IMR-90 (cell line): ENCODE measurements at regions not wholly inside any gene's neighbourhood (a gene's known extent, or its start where the extent isn't known, plus 50 kb on each side); places are given as distances from the start of the nearest gene placed in this dataset.

Experiments
- ATAC-seq: fragments of 200-7000 bp; cut with Tn5 transposase; 2 replicates; pipeline ENCODE4 v1.9.1; 2020; ENCODE audit warnings: low read depth, mild to moderate bottlenecking, moderate library complexity
- BruUV-seq: library from RNA; stranded (reverse); fragments of 400-500 nt; replicated peaks from 2 replicates; lab custom pipeline; 2021; lab: Mats Ljungman, UMichigan
- CTCF ChIA-PET: fragments of 300-600 bp; formaldehyde crosslinking; extraction: SDS; loops from one replicate; lab custom pipeline; 2021; ENCODE audit warnings: antibody characterized with exemption; lab: Yijun Ruan, JAX
- POLR2A ChIA-PET: fragments of 300-600 bp; sonication (Branson Sonifier 250); formaldehyde crosslinking; loops from one replicate; lab custom pipeline; 2022; ENCODE audit warnings: antibody characterized with exemption; ENCODE audit not compliant: unreplicated experiment; lab: Charles Lee
- DNase-seq: peaks from one replicate; pipeline ENCODE4 v3.0.0; 2013
- H2AFZ ChIP-seq: replicated peaks from 2 replicates; pipeline ENCODE3; 2013; ENCODE audit warnings: low read length, mild to moderate bottlenecking; ENCODE audit not compliant: poor library complexity
- H2AK5ac ChIP-seq: 2 replicates; pipeline ENCODE4 v1.6.1; 2013; ENCODE audit warnings: low read depth, low read length, inconsistent platforms
- H2AK9ac ChIP-seq: replicated peaks from 2 replicates; pipeline ENCODE3; 2013; ENCODE audit warnings: mild to moderate bottlenecking, low read depth, low read length, moderate library complexity; ENCODE audit not compliant: poor library complexity
- H2BK120ac ChIP-seq: 2 replicates; pipeline ENCODE4 v1.6.1; 2013; ENCODE audit warnings: low read depth, low read length, inconsistent platforms
- H2BK15ac ChIP-seq: 3 replicates; pipeline ENCODE4 v1.6.1; 2013; ENCODE audit warnings: low read depth, low read length, inconsistent platforms
- H2BK20ac ChIP-seq: 2 replicates; pipeline ENCODE4 v1.6.1; 2013; ENCODE audit warnings: low read depth, mild to moderate bottlenecking, inconsistent platforms, low read length, moderate library complexity
- H2BK5ac ChIP-seq: 2 replicates; pipeline ENCODE4 v1.6.1; 2013; ENCODE audit warnings: mild to moderate bottlenecking, low read depth, low read length, inconsistent platforms; ENCODE audit not compliant: poor library complexity, severe bottlenecking
- H3K14ac ChIP-seq: replicated peaks from 2 replicates; pipeline ENCODE4 v1.6.1; 2013; ENCODE audit warnings: low read depth, low read length, inconsistent platforms
- H3K18ac ChIP-seq: 2 replicates; pipeline ENCODE4 v1.6.1; 2013; ENCODE audit warnings: low read depth, low read length, control low read depth
- H3K23ac ChIP-seq: 2 replicates; pipeline ENCODE4 v1.6.1; 2013; ENCODE audit warnings: low read depth, low read length, inconsistent platforms
- H3K27ac ChIP-seq: 2 replicates; pipeline ENCODE4 v1.5.1; 2013; ENCODE audit warnings: mild to moderate bottlenecking, control low read depth, low read length; ENCODE audit not compliant: insufficient read depth
- H3K27me3 ChIP-seq: 2 replicates; pipeline ENCODE4 v1.6.1; 2013; ENCODE audit warnings: low read length; ENCODE audit not compliant: control insufficient read depth, insufficient read depth
- H3K36me3 ChIP-seq: 2 replicates; pipeline ENCODE4 v1.6.1; 2013; ENCODE audit warnings: low read length, mixed read lengths; ENCODE audit not compliant: control insufficient read depth, insufficient read depth
- H3K4ac ChIP-seq: 2 replicates; pipeline ENCODE4 v1.6.1; 2013; ENCODE audit warnings: low read depth, low read length, inconsistent platforms
- H3K4me1 ChIP-seq: 2 replicates; pipeline ENCODE4 v1.6.1; 2013; ENCODE audit warnings: low read length, mixed read lengths; ENCODE audit not compliant: control insufficient read depth, insufficient read depth
- H3K4me2 ChIP-seq: 2 replicates; pipeline ENCODE4 v1.6.1; 2013; ENCODE audit warnings: low read depth, mild to moderate bottlenecking, control low read depth, low read length, moderate library complexity
- H3K4me3 ChIP-seq: 2 replicates; pipeline ENCODE4 v1.5.1; 2013; ENCODE audit warnings: low read depth, mild to moderate bottlenecking, control low read depth, low read length, moderate library complexity; ENCODE audit not compliant: insufficient read depth
- H3K56ac ChIP-seq: 2 replicates; pipeline ENCODE4 v1.6.1; 2013; ENCODE audit warnings: low read length, inconsistent platforms; ENCODE audit not compliant: insufficient read depth; ENCODE audit errors: extremely low read depth
- H3K79me1 ChIP-seq, 2 experiments: 2 replicates each; pipeline ENCODE4 v1.6.1; 2013; ENCODE audit warnings: low read length in 2 of 2, inconsistent platforms in 1 of 2, low read depth in 1 of 2
- H3K9ac ChIP-seq: 2 replicates; pipeline ENCODE4 v1.6.1; 2013; ENCODE audit warnings: low read depth, low read length, control low read depth
- H3K9me1 ChIP-seq: 2 replicates; pipeline ENCODE4 v1.6.1; 2013; ENCODE audit warnings: low read length, inconsistent platforms; ENCODE audit not compliant: insufficient read depth
- H3K9me3 ChIP-seq: 2 replicates; pipeline ENCODE4 v1.6.1; 2013; ENCODE audit warnings: low read length; ENCODE audit not compliant: control insufficient read depth, insufficient read depth
- H4K20me1 ChIP-seq: 2 replicates; pipeline ENCODE4 v1.6.1; 2013; ENCODE audit warnings: low read length, inconsistent platforms; ENCODE audit not compliant: insufficient read depth
- H4K5ac ChIP-seq: 2 replicates; pipeline ENCODE4 v1.6.1; 2013; ENCODE audit warnings: mild to moderate bottlenecking, low read depth, low read length, control low read depth
- H4K8ac ChIP-seq, 2 experiments: 2 replicates each; pipeline ENCODE4 v1.6.1; 2013; ENCODE audit warnings: low read depth in 2 of 2, low read length in 2 of 2, control low read depth in 1 of 2, inconsistent platforms in 1 of 2
- H4K91ac ChIP-seq: 2 replicates; pipeline ENCODE4 v1.6.1; 2013; ENCODE audit warnings: low read depth, low read length, inconsistent platforms; ENCODE audit not compliant: insufficient read depth
- CHD1 ChIP-seq: IDR thresholded peaks from 2 replicates; pipeline ENCODE4 v1.6.1; 2012; ENCODE audit warnings: low read depth, low read length, improper control_type of control experiment
- WGBS, 2 experiments: methylation state at CpG; one replicate each; pipeline versions ENCODE4 v1.1.5 to v1.1.7; 2013; ENCODE audit warnings: missing lambda C conversion rate in 2 of 2; ENCODE audit not compliant: insufficient read length in 1 of 2; ENCODE audit errors: extremely low coverage in 2 of 2; 5-methylcytosine and 5-hydroxymethylcytosine counted together
- dilution Hi-C: fragments of 300-500 bp; cut with HindIII; formaldehyde crosslinking; loops from one replicate; pipeline ENCODE4 v1.14.3; 2018; ENCODE audit warnings: low sequenced_read_pairs; ENCODE audit not compliant: unreplicated experiment
- in situ Hi-C: fragments of 300-500 bp; cut with MboI; formaldehyde crosslinking; loops from 3 replicates; pipeline ENCODE4 v1.14.3; 2019; ENCODE audit warnings: low sequenced_read_pairs, inconsistent platforms, mixed read lengths
- intact Hi-C: fragments of 100-400 bp; cut with micrococcal nuclease; formaldehyde crosslinking; loops from 2 replicates; pipeline ENCODE4 v1.10.0; 2022

- Histone ChIP-seq H3K9ac (no peak overlapping the region), H4K8ac (no peak overlapping the region), H2BK120ac (no peak overlapping the region), H2AFZ (no peak overlapping the region), H3K23ac (no peak overlapping the region), H3K56ac (no peak overlapping the region), H4K5ac (no peak overlapping the region), H3K9me3 (no peaks in the 10 kb centered on the region), H4K91ac (no peak overlapping the region), H3K14ac (no peak overlapping the region), H2BK15ac (no peak overlapping the region), H3K36me3 (no peaks in the 10 kb centered on the region), H4K20me1 (no peaks in the 10 kb centered on the region), H3K79me1 (no peaks in the 10 kb centered on the region), H2BK20ac (no peak overlapping the region), H2BK5ac (no peak overlapping the region), H3K4me3 (no peak overlapping the region), H2AK9ac (no peak overlapping the region), H2AK5ac (no peak overlapping the region), H3K4me1 (no peaks in the 10 kb centered on the region), H3K27me3 (peaks cover 7% of the 10 kb centered on the region; the same call in 1 of the 2 replicates), H3K27ac (no peak overlapping the region), H3K4ac (no peak overlapping the region), H3K18ac (no peak overlapping the region), H3K9me1 (no peaks in the 10 kb centered on the region), H3K4me2 (no peak overlapping the region)
- no TSS peak for BruUV-seq
- dilution Hi-C loops (no loop called here), intact Hi-C loops (no loop called here), in situ Hi-C loops (no loop called here)
- ChIA-PET CTCF (no interaction called here), POLR2A (no interaction called here)
- no peak for ATAC-seq
- TF ChIP-seq CHD1: no peak
- DNase-seq: no peak
- 100% methylated on average over 3 of the region's 6 CpGs; no CpG with 5 or more reads in 1 of the 2 experiments for WGBS, 2 experiments
Measured at GRCh38 chr14:101643651-101644050, 82.4 kb downstream of the DIO3 start.
